Activated naive CD4-positive, alpha-beta T cell treated with anti-CD3 and anti-CD28 coated beads, Interleukin-2, amount 10 ng/mL, durations not matched to agents 7 days and 5 days (primary cell): ENCODE measurements at regions not wholly inside any gene's neighbourhood (a gene's known extent, or its start where the extent isn't known, plus 50 kb on each side); places are given as distances from the start of the nearest gene placed in this dataset.
"Not testable (repeated sequence)": the region's sequence is repeated elsewhere in the genome, so short reads cannot be mapped to it uniquely, and the experiment has no call there.

Experiments
- CTCF ChIA-PET: fragments of 350-600 bp; sonication (Branson Sonifier 250); formaldehyde crosslinking; loops from one replicate; lab custom pipeline; 2021; ENCODE audit warnings: antibody characterized with exemption; lab: Charles Lee
- DNase-seq: peaks from one replicate; pipeline ENCODE4 v3.0.0-alpha.2; 2020
- H3K27ac Mint-ChIP-seq: one replicate; pipeline ENCODE4 v1.8.0; 2021; ENCODE audit warnings: mild to moderate bottlenecking, moderate library complexity, mixed read lengths
- H3K27me3 Mint-ChIP-seq: one replicate; pipeline ENCODE4 v1.8.0; 2021; ENCODE audit warnings: mild to moderate bottlenecking, mixed read lengths
- H3K36me3 Mint-ChIP-seq: one replicate; pipeline ENCODE4 v1.8.0; 2021; ENCODE audit warnings: mixed read lengths
- H3K4me1 Mint-ChIP-seq: one replicate; pipeline ENCODE4 v1.8.0; 2021; ENCODE audit warnings: mixed read lengths
- H3K4me3 Mint-ChIP-seq: one replicate; pipeline ENCODE4 v1.8.0; 2021; ENCODE audit warnings: mild to moderate bottlenecking, moderate library complexity, mixed read lengths
- H3K9me3 Mint-ChIP-seq: one replicate; pipeline ENCODE4 v1.8.0; 2021; ENCODE audit warnings: mixed read lengths

DNA sequence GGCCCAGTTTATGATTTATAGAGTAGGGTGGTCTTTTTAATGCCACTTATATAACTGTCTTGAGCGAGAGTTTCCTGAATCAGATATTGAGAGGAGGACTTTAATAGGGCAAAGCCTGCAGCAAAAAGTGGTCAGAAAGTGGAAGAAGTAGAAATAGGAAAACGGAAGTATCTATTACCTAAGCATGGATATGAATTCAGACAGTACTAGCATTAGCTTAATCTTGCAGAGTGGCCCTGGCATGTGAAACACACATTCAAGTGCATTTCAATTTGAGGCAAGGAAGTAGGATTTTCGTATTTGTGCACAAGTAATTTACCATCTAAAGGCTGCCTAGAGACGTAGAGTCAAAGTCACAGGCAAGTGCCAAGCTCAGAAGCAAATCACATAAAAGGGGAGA, 622.3 kb downstream of the DIPK2A start:
- DNase-seq: no peak

DNA sequence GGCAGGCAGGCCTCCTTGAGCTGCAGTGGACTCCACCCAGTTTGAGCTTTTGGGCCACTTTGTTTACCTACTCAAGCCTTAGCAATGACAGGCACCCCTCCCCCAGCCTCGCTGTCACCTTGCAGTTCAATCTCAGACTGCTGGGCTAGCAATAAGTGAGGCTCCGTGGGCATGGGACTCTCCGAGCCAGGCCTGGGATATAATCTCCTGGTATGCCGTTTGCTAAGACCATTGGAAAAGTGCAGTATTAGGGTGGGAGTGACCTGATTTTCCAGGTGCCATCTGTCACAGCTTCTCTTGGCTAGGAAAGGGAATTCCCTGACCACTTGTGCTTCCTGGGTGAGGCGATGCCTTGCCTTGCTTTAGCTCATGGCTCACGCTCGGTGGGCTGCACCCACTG, 648.6 kb downstream of the DIPK2A start:
- H3K4me3 Mint-ChIP-seq, DNase-seq, H3K36me3 Mint-ChIP-seq, H3K4me1 Mint-ChIP-seq, H3K27ac Mint-ChIP-seq, H3K9me3 Mint-ChIP-seq, CTCF ChIA-PET, H3K27me3 Mint-ChIP-seq: not testable (repeated sequence)

More for the DNA sequence above, 622.3 kb downstream of the DIPK2A start:
- H3K27me3 Mint-ChIP-seq: no peaks in the 10 kb centered on the region
- H3K9me3 Mint-ChIP-seq: peaks cover 5% of the 10 kb centered on the region
- no peaks in the 10 kb centered on the region for H3K36me3 Mint-ChIP-seq
- no peak overlapping the region for H3K4me3 Mint-ChIP-seq
- H3K4me1 Mint-ChIP-seq: no peaks in the 10 kb centered on the region
- H3K27ac Mint-ChIP-seq: no peak overlapping the region
- CTCF ChIA-PET: no interaction called here

DNA sequence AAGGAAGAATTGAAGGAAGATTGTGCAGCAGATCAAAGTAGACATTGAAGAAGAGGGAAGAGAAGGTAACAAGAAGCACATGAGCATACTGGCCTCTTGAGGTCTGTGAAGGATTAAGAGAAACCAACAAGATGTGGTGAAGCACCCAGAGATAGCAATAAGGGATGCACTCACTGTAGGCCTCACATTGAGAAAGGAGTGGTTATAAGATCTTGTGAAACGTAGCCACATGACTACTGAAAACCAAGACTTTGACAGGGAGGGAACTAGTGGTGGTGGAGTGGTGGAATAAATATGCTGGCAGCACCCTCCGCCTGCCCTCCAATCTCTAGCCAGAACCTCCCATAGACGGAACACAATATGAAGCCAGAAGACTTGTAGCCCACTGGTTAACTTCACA, 651.2 kb downstream of the DIPK2A start:
- Mint-ChIP-seq H3K27me3 (no peaks in the 10 kb centered on the region), H3K9me3 (peaks cover 2% of the 10 kb centered on the region), H3K4me1 (no peaks in the 10 kb centered on the region), H3K4me3 (no peak overlapping the region), H3K36me3 (no peaks in the 10 kb centered on the region), H3K27ac (no peak overlapping the region)
- CTCF ChIA-PET: no interaction called here
- DNase-seq: no peak

DNA sequence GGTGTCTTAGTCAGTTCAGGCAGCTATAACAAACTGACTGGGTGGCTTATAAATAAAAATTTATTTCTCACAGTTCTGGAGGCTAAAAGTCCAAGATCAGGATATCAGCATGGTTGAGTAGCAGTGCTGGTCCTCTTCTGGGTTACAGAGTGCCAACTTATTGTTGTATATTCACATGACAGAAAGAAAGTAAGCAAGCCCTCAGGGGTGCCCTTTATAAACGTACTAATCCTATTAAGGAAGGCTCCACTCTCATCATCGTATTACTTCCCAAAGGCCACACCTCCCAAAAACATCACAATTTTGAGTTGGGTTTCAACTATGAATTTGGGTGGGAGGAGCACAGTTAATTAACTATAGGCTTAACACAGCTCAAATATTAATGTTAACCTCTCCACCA, 653.0 kb downstream of the DIPK2A start:
- Mint-ChIP-seq H3K4me1 (no peaks in the 10 kb centered on the region), H3K27me3 (no peaks in the 10 kb centered on the region), H3K27ac (no peak overlapping the region), H3K36me3 (no peaks in the 10 kb centered on the region), H3K4me3 (no peak overlapping the region), H3K9me3 (no peaks in the 10 kb centered on the region)
- CTCF ChIA-PET: no interaction called here
- DNase-seq: no peak

DNA sequence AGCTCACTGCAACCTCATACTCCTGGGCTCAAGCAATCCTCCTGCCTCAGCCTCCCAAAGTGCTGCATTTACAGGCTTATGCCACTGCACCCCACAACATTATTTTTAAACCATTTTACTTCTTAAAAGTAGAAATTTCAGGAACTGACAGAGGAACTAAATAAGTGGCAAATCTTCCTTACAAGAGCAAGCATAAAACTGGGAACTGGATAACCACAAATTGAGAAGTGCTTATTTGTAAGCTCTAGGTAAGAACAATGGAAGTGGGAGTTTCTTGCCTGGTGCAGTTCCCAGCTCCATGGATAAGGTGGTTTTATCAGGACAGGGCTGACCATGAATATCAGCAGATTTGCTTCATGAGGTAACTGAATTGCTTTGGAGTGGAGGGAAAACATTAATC, 655.2 kb downstream of the DIPK2A start:
- no peaks in the 10 kb centered on the region for H3K4me1 Mint-ChIP-seq
- H3K27me3 Mint-ChIP-seq: no peaks in the 10 kb centered on the region
- CTCF ChIA-PET: no interaction called here
- no peak overlapping the region for H3K27ac Mint-ChIP-seq
- DNase-seq: no peak
- no peak overlapping the region for H3K4me3 Mint-ChIP-seq
- H3K9me3 Mint-ChIP-seq: no peaks in the 10 kb centered on the region
- no peaks in the 10 kb centered on the region for H3K36me3 Mint-ChIP-seq

DNA sequence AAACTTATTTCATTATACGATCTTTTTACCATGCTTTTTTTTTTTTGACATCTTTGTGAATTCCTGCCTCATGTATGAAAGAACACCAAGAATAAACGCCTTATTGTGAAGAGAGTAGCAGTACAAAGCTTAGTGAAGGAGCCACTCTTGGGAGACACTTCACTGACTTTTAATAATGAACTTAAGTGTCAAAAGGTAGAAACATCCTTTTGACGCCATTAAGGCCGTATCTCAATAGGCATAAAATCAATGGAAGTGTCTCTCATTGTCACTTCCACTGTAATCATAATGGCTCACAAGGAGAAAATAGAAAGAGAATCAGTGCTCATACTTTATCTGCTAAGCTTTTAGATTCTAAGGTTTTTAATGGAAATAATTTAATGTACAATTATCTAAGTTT, 657.8 kb downstream of the DIPK2A start:
- Mint-ChIP-seq H3K9me3 (no peaks in the 10 kb centered on the region), H3K27me3 (no peaks in the 10 kb centered on the region), H3K36me3 (no peaks in the 10 kb centered on the region), H3K4me3 (no peak overlapping the region), H3K4me1 (no peaks in the 10 kb centered on the region), H3K27ac (no peak overlapping the region)
- CTCF ChIA-PET: no interaction called here
- no peak for DNase-seq

DNA sequence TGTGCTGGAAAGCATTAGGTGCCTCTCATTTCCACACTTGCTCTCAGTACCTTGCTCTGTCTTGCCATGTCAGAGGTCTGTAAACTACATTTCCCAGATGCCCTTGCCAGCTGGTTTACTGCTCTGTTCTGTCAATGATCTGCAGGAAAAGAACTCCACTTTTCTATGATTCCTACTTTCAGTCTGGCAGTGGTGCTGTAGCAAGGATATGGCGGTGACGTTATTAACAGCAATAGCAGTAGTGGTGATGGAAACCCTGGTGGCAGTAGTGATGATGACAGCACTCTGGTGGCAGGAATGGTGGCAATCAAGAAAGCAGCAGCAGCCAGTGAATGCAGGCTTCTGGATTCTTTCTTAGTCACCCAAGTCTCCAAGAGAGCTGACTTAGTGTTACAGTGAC, 665.2 kb downstream of the DIPK2A start:
- H3K27ac Mint-ChIP-seq: no peak overlapping the region
- CTCF ChIA-PET: no interaction called here
- H3K27me3 Mint-ChIP-seq: no peaks in the 10 kb centered on the region
- no peak overlapping the region for H3K4me3 Mint-ChIP-seq
- H3K36me3 Mint-ChIP-seq: no peaks in the 10 kb centered on the region
- H3K4me1 Mint-ChIP-seq: no peaks in the 10 kb centered on the region
- DNase-seq: no peak
- H3K9me3 Mint-ChIP-seq: no peaks in the 10 kb centered on the region

DNA sequence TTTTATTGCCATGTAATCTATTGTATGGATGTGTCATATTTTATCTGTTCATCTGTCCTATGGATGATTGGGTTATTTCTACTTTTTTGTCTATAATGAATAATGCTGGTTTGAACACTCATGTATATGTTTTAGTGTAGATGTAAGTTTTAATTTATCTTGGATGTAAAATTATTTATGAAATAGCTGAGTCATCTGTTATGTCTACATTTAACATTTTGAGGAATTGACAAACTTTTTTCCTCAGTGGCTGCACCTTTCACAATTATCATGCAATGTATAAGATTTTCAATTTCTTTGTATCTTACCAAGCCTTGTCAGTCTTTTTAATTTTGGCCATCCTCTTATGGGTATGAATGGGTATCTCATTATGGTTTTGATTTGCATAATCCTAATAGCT, 666.4 kb downstream of the DIPK2A start:
- H3K9me3 Mint-ChIP-seq: no peaks in the 10 kb centered on the region
- no peaks in the 10 kb centered on the region for H3K4me1 Mint-ChIP-seq
- H3K27me3 Mint-ChIP-seq: no peaks in the 10 kb centered on the region
- H3K36me3 Mint-ChIP-seq: no peaks in the 10 kb centered on the region
- CTCF ChIA-PET: no interaction called here
- H3K27ac Mint-ChIP-seq: no peak overlapping the region
- no peak overlapping the region for H3K4me3 Mint-ChIP-seq
- DNase-seq: no peak

DNA sequence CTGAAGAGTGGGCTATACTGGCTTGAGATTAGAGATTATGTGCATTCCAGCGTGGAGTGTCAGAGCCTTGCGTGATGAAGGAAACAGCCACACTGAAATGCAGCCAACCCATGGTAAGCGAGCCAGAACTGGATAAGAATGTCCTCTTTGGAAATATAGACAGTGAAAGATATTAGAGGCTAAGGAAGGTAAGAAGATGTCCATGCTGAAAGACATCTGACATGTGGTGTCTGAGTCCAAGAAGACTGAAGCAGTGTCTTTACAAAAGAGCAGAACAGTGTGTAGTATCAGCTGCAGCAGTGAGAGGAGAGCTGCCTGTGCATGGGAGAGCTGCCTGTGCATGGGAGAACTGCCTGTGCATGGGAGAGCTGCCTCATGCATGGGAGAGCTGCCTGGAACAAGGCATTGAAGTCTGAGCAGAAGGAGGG, 672.2 kb downstream of the DIPK2A start:
- Mint-ChIP-seq H3K9me3 (no peaks in the 10 kb centered on the region), H3K4me1 (no peaks in the 10 kb centered on the region), H3K27me3 (no peaks in the 10 kb centered on the region), H3K4me3 (no peak overlapping the region), H3K27ac (no peak overlapping the region), H3K36me3 (no peaks in the 10 kb centered on the region)
- DNase-seq: no peak
- CTCF ChIA-PET: no interaction called here

DNA sequence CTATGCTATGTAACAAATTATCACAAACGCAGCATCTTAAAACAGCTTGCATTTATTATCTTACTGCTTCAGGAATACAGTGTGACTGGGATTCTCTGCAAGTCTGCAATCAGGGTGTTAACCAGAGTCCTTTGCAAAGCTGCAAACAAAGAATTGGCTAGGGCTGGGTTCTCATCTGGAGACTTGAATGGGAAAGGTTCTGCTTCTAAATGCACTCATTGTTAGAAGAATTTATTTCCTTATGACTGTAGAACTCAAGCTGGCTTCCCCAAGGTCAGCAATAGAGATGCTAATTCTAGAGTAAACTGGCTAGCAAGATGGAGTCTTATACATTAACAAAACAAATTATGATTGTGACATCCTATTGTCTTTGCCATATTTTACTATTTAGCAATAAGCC, 673.7 kb downstream of the DIPK2A start:
- Mint-ChIP-seq H3K4me1 (no peaks in the 10 kb centered on the region), H3K9me3 (no peaks in the 10 kb centered on the region), H3K4me3 (no peak overlapping the region), H3K27ac (no peak overlapping the region), H3K36me3 (no peaks in the 10 kb centered on the region), H3K27me3 (no peaks in the 10 kb centered on the region)
- CTCF ChIA-PET: no interaction called here
- DNase-seq: no peak

DNA sequence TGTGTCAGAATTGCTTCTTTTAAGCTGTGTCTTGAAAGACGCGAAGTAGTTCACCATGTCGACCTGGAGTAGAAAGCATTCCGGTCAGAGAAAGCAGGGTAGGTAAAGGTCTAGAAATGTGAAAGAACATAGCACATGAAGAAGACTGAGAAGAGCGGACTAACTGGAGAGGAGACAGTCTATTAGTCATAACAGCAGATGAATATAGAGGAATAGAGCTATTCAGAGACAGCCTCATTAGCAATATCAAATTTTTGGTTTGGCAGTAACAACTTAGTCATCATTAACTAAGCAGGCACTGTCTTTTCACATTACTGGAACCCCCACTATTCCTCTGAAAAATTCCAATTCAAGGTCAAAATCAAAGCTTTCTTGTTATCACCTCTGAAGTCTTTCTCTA, 678.8 kb downstream of the DIPK2A start:
- Mint-ChIP-seq H3K27ac (no peak overlapping the region), H3K9me3 (no peaks in the 10 kb centered on the region), H3K27me3 (no peaks in the 10 kb centered on the region), H3K36me3 (no peaks in the 10 kb centered on the region), H3K4me1 (no peaks in the 10 kb centered on the region), H3K4me3 (no peak overlapping the region)
- CTCF ChIA-PET: no interaction called here
- DNase-seq: no peak

DNA sequence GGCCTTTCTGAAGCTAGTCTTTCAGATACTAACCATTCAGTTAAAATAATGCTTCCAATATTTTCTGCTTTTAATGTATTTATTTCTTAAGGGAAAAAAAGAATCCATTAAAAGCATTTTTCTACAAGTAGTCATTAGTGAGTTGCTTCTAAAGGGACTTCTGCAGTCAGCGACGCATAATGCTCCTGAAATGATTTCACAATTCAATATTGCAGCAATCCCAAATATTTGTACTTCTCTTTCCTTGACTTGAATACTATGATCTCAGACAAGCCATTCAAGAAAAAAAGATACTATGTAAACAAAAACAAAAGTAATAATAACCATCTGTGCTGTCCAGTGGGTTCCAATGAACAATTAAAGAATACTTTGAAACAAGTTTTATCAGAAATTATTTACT, 681.0 kb downstream of the DIPK2A start:
- CTCF ChIA-PET: no interaction called here
- Mint-ChIP-seq H3K27me3 (no peaks in the 10 kb centered on the region), H3K9me3 (no peaks in the 10 kb centered on the region), H3K27ac (no peak overlapping the region), H3K36me3 (no peaks in the 10 kb centered on the region), H3K4me3 (no peak overlapping the region), H3K4me1 (no peaks in the 10 kb centered on the region)
- no peak for DNase-seq

DNA sequence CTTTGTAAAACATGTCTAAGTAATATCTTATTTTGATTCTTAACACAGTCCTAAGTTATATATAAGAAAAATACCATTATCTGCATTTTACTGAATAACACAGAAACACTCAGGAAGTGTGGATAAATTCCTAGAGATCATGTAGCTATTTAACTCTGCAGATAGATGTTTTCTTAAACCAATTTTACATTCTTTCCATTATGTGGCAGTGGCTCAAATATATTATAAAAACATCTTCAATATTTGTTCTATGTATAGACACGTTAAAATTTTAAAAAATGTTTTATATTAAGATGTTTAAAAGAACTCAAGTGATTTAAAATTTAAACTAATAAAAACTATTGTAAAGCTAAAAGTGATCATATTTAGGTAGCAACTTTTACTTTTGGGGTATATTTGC, 683.8 kb downstream of the DIPK2A start:
- Mint-ChIP-seq H3K4me1 (no peaks in the 10 kb centered on the region), H3K27me3 (no peaks in the 10 kb centered on the region)

DNA sequence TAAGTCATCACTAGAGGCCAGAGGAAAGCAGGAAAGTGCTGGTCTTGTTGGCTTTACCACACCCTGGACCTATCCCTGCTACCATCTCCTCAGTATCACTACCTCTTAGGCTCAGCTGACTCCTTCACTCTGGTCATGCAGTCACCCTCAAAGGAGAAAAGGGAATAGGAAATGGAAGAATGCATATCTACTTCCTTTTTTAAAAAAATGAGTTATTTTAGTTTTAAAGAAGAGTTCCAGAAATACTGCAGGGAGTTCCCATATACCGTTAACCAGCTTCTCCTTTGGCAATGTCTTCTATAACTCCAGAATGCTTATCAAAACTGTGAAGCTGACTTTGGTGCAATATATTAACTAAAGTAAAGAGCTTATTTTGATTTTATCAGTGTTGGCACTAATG, 688.6 kb downstream of the DIPK2A start:
- Mint-ChIP-seq H3K4me1 (no peaks in the 10 kb centered on the region), H3K9me3 (peaks cover 3% of the 10 kb centered on the region), H3K27me3 (no peaks in the 10 kb centered on the region), H3K36me3 (no peaks in the 10 kb centered on the region), H3K27ac (no peak overlapping the region), H3K4me3 (no peak overlapping the region)
- DNase-seq: no peak
- CTCF ChIA-PET: no interaction called here

More for the DNA sequence above, 683.8 kb downstream of the DIPK2A start:
- H3K9me3 Mint-ChIP-seq: no peaks in the 10 kb centered on the region
- no peaks in the 10 kb centered on the region for H3K36me3 Mint-ChIP-seq
- no peak overlapping the region for H3K4me3 Mint-ChIP-seq
- CTCF ChIA-PET: no interaction called here
- H3K27ac Mint-ChIP-seq: no peak overlapping the region
- DNase-seq: no peak

DNA sequence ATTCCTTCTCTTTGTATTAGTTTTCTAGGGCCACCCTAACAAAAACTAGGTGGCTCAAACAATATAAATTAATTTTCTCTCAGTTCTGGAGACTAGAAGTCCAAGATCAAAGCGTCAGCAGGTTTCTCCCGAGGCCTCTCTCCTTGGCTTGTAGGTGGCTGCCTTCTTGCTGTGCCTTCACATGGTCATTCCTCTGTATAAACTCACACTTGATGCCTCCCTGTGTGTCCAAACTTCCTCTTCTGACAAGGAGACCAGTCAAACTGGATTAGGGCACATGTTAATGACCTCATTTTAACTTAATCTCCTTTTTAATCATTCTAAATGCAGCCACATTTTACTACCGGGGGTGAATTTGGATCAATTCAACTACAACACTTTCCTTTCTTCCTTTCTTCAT, 691.1 kb downstream of the DIPK2A start:
- H3K27ac Mint-ChIP-seq: no peak overlapping the region
- no peak overlapping the region for H3K4me3 Mint-ChIP-seq
- H3K36me3 Mint-ChIP-seq: no peaks in the 10 kb centered on the region
- peaks cover 9% of the 10 kb centered on the region for H3K9me3 Mint-ChIP-seq
- CTCF ChIA-PET: no interaction called here
- no peaks in the 10 kb centered on the region for H3K4me1 Mint-ChIP-seq
- no peak for DNase-seq
- H3K27me3 Mint-ChIP-seq: no peaks in the 10 kb centered on the region
